ENCODE measurements at regions not wholly inside any gene's neighbourhood (a gene's known extent, or its start where the extent isn't known, plus 50 kb on each side); places are given as distances from the start of the nearest gene placed in this dataset.

DNA sequence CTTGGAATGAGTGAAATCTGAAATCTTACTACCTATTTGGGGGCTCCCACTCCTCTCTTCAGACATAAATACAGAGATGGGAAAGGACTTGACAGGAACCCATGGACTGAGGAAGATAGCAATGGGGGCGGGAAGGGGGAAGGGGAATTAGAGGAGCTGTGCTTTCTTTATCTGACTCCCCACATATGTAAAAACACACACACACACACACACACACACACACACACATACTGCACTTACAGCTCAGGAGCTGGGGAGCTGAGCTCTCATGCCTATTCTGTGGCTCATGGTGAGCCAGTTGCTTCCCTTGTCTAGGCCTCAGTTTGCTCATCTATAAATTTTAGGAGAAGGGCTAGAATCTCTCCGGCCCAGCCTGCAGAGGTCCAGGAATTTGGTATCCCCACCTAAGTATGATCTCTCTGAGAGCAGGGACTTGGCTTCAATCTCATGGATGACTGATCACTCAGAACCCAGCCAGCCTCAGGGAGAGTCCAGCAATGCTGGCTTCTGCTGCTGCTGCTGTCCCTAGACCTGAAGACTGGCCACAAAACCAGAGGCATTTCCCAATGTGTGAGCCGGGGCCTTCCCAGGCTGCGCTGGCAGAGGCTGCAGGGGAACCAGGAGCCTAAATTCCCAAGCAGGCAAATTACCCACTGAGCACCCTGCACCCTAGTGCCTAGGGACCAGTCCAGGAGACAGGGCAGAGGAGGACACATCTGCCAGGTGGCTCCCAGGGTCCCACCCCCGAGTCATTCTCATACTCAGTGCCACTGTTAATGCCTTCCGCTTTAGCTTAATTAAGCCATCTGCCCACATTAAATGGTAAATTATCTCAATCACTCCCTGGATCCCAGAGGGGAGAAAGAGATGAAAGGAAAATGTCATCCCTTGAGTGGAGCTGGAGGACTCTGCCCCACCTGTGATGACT, 57.5 kb upstream of the RBM15 start:
- Histone ChIP-seq H3K4me1 (ENCODE audit: control insufficient read depth, insufficient read depth, low read length) (no peaks in the 10 kb centered on the region), H3K4me3 (ENCODE audit: low read length) (no peak overlapping the region), H3K9me3 (ENCODE audit: control insufficient read depth, insufficient read depth, low read length) (no peaks in the 10 kb centered on the region), H3K27me3 (ENCODE audit: control insufficient read depth, insufficient read depth, low read length) (no peaks in the 10 kb centered on the region), H3K27ac (ENCODE audit: low read length) (no peak overlapping the region), H3K36me3 (ENCODE audit: control insufficient read depth, insufficient read depth, low read length) (no peaks in the 10 kb centered on the region)
- Mint-ChIP-seq H3K36me3 (no peaks in the 10 kb centered on the region), H3K4me1 (no peaks in the 10 kb centered on the region), H3K9me3 (no peaks in the 10 kb centered on the region), H3K4me3 (no peak overlapping the region), H3K27ac (no peak overlapping the region), H3K27me3 (ENCODE audit: low read depth in 2 of 2) (peaks cover 10 to 14% of the 10 kb centered on the region in 2 donors)
- intact Hi-C loops (cut with micrococcal nuclease) = no loop called here
- WGBS (ENCODE audit: insufficient coverage) = 92% methylated on average over 5 of the region's 6 CpGs
- DNase-seq (no peak), ATAC-seq (no peak)
- TF ChIP-seq, protein P1, sequence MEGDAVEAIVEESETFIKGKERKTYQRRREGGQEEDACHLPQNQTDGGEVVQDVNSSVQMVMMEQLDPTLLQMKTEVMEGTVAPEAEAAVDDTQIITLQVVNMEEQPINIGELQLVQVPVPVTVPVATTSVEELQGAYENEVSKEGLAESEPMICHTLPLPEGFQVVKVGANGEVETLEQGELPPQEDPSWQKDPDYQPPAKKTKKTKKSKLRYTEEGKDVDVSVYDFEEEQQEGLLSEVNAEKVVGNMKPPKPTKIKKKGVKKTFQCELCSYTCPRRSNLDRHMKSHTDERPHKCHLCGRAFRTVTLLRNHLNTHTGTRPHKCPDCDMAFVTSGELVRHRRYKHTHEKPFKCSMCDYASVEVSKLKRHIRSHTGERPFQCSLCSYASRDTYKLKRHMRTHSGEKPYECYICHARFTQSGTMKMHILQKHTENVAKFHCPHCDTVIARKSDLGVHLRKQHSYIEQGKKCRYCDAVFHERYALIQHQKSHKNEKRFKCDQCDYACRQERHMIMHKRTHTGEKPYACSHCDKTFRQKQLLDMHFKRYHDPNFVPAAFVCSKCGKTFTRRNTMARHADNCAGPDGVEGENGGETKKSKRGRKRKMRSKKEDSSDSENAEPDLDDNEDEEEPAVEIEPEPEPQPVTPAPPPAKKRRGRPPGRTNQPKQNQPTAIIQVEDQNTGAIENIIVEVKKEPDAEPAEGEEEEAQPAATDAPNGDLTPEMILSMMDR (IDR thresholded peaks at IDR 0.05) = no peak

DNA sequence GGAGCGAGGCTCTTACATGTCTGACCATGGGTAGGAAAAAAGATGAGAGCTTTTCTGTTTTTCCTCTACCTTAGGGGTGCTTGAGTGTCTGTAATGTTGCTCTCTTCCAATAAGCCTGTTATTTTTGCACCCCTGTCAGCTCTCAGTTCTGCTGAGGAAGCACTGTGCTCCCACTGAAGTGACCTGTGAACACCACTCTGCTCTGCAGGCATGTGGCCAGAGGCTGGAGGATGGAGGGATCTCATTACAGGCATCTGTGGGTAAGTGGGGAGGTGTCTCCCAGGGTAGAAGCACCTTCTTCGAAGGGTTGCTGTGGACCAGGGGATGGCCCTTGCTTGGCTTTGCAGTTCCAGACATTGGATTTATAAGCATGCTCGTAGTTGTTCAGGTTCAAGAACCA, 56.8 kb upstream of the RBM15 start:
- Histone ChIP-seq H3K36me3 (ENCODE audit: control insufficient read depth, insufficient read depth, low read length) (no peaks in the 10 kb centered on the region), H3K9me3 (ENCODE audit: control insufficient read depth, insufficient read depth, low read length) (no peaks in the 10 kb centered on the region), H3K27me3 (ENCODE audit: control insufficient read depth, insufficient read depth, low read length) (no peaks in the 10 kb centered on the region), H3K4me1 (ENCODE audit: control insufficient read depth, insufficient read depth, low read length) (no peaks in the 10 kb centered on the region), H3K4me3 (ENCODE audit: low read length) (no peak overlapping the region), H3K27ac (ENCODE audit: low read length) (no peak overlapping the region)
- TF ChIP-seq, protein P1 (IDR thresholded peaks at IDR 0.05) = no peak
- no peak for ATAC-seq
- intact Hi-C loops (cut with micrococcal nuclease) = no loop called here
- DNase-seq = no peak
- 93% methylated on average over 2 of the region's 3 CpGs for WGBS (ENCODE audit: insufficient coverage)
- Mint-ChIP-seq H3K36me3 (no peaks in the 10 kb centered on the region), H3K27ac (no peak overlapping the region), H3K4me3 (no peak overlapping the region), H3K9me3 (no peaks in the 10 kb centered on the region), H3K4me1 (no peaks in the 10 kb centered on the region), H3K27me3 (ENCODE audit: low read depth in 2 of 2) (peaks cover 10 to 14% of the 10 kb centered on the region in 2 donors)

DNA sequence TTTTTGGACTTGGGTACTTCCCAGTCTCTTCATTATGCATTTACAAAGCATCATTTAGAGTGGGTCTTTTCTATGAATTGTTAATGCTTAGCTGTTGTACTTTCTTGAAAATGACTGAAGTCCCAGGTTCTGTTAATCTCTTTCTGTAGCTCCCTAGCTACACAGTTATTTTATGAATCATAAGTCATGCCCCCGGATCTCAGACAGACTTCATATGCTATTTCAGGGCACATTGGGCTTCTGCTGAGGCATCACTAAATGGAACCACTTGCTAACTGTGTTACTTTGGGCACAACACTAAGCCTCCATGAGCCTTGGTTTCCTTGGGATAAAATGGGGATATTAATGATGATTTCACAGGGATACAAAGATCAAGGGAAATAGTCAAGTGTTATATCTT, 55.5 kb upstream of the RBM15 start:
- intact Hi-C loops (cut with micrococcal nuclease) = no loop called here
- H3K36me3 ChIP-seq (ENCODE audit: control insufficient read depth, insufficient read depth, low read length) = no peaks in the 10 kb centered on the region
- no peaks in the 10 kb centered on the region for H3K4me1 Mint-ChIP-seq
- no peak overlapping the region for H3K27ac Mint-ChIP-seq
- H3K9me3 ChIP-seq (ENCODE audit: control insufficient read depth, insufficient read depth, low read length) = no peaks in the 10 kb centered on the region
- no peak overlapping the region for H3K27ac ChIP-seq (ENCODE audit: low read length)
- H3K27me3 Mint-ChIP-seq (ENCODE audit: low read depth in 2 of 2) = peaks cover 9 to 14% of the 10 kb centered on the region in 2 donors
- DNase-seq (no peak), ATAC-seq (no peak)
- no peaks in the 10 kb centered on the region for H3K9me3 Mint-ChIP-seq
- no peaks in the 10 kb centered on the region for H3K27me3 ChIP-seq (ENCODE audit: control insufficient read depth, insufficient read depth, low read length)
- H3K4me3 Mint-ChIP-seq = no peak overlapping the region
- 82% methylated on average over 1 of the region's 1 CpG for WGBS (ENCODE audit: insufficient coverage)
- no peaks in the 10 kb centered on the region for H3K4me1 ChIP-seq (ENCODE audit: control insufficient read depth, insufficient read depth, low read length)
- no peak overlapping the region for H3K4me3 ChIP-seq (ENCODE audit: low read length)
- TF ChIP-seq, protein P1 (IDR thresholded peaks at IDR 0.05) = no peak
- no peaks in the 10 kb centered on the region for H3K36me3 Mint-ChIP-seq

Measured in natural killer cell (primary cell).